Hematopoietic multipotent progenitor cell (in vitro differentiated cells): ENCODE measurements at regions not wholly inside any gene's neighbourhood (a gene's known extent, or its start where the extent isn't known, plus 50 kb on each side); places are given as distances from the start of the nearest gene placed in this dataset. TPM values are rescaled to one million over a fixed set of nuclear protein-coding genes. Genes with fewer than 3 reads are reported as not detected.

Source experiments
- small RNA-seq: library from RNA; depleted of rRNA; stranded (forward); fragments of <200 nt; gene quantifications from one replicate; pipeline ENCODE3, GENCODE V24; 2012

Small RNA genes in the stretch of these regions (small RNA-seq; reads per million reads assigned to genes)
- not detected for gene AC092470.1
- not detected for gene AC135001.1
- not detected for gene MRPS18CP4
- not detected for gene RNU6-491P
